Skeletal muscle tissue (tissue), 3 donors: ENCODE measurements at regions not wholly inside any gene's neighbourhood (a gene's known extent, or its start where the extent isn't known, plus 50 kb on each side); places are given as distances from the start of the nearest gene placed in this dataset.

ENCODE experiments used
- H3K27ac ChIP-seq: one replicate; pipeline ENCODE4 v1.7.0; 2013; ENCODE audit warnings: mild to moderate bottlenecking, low read depth, low read length, inconsistent platforms
- H3K27me3 ChIP-seq, 3 donors: one replicate each; pipeline ENCODE4 v1.7.0; 2013; ENCODE audit warnings: low read length in 3 of 3; ENCODE audit not compliant: control insufficient read depth in 3 of 3, insufficient read depth in 3 of 3
- H3K36me3 ChIP-seq, 3 donors: one replicate each; pipeline ENCODE4 v1.7.0; 2013; ENCODE audit warnings: low read length in 3 of 3; ENCODE audit not compliant: control insufficient read depth in 3 of 3, insufficient read depth in 3 of 3
- H3K4me1 ChIP-seq, 3 donors: one replicate each; pipeline ENCODE4 v1.7.0; 2013; ENCODE audit warnings: low read length in 3 of 3, mild to moderate bottlenecking in 3 of 3; ENCODE audit not compliant: control insufficient read depth in 3 of 3, insufficient read depth in 3 of 3
- H3K4me3 ChIP-seq, 3 donors: one replicate each; pipeline ENCODE4 v1.7.0; 2013; ENCODE audit warnings: low read length in 3 of 3
- H3K9ac ChIP-seq, 3 donors: one replicate each; pipeline ENCODE4 v1.7.0; 2013; ENCODE audit warnings: low read length in 3 of 3, mild to moderate bottlenecking in 3 of 3, moderate library complexity in 2 of 3, low read depth in 1 of 3
- H3K9me3 ChIP-seq, 3 donors: one replicate each; pipeline ENCODE4 v1.7.0; 2013; ENCODE audit warnings: low read length in 3 of 3; ENCODE audit not compliant: control insufficient read depth in 3 of 3
- donor health status: Osteomylitis.

DNA sequence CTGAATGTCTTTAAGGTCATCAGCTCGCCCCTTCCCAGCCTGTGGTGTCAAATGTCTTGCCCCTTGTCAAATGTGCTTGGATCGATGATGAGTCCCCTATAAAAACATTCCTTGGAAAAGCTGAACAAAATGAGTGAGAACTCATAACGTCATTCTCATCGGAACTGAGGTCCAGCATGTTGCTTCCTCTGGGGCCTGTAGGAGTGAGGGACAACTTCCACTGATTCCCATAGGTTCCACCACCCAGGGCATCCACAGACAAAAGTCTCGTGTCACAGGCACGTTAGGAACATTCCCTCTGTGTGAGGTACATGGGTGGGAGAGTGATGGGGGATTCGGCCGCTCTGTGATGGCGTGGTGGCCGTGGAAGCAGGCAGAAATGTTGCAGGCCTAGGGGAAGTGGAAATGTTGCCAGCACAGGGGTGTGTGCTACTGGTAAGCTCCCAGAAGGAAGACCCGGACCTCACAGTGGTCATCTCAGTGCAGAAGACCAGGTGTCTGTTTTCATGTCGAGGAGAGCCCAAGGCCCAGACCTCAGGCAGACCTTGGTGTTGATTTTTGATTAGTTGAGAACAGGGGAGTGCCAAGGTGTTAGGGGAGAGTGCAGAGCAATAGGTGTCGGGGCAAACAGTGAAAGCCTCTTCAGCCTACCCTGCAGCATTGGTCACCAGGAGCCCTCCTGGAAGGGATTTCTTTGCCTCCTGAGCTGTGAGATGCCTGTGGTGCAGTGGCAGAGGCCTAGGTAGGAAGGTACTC lies 96.8 kb downstream of the SNRPN start:
- no peaks in the 10 kb centered on the region for H3K27me3 ChIP-seq
- no peak overlapping the region for H3K9ac ChIP-seq
- peaks cover 76 to 88% (median 82%) of the 10 kb centered on the region in 3 donors for H3K36me3 ChIP-seq
- no peaks in the 10 kb centered on the region for H3K4me1 ChIP-seq
- H3K9me3 ChIP-seq = peaks cover 78 to 82% (median 79%) of the 10 kb centered on the region in 3 donors
- H3K27ac ChIP-seq = no peak overlapping the region
- peak overlapping the region; percentile 3 to 58 (median 46) for H3K4me3 ChIP-seq

DNA sequence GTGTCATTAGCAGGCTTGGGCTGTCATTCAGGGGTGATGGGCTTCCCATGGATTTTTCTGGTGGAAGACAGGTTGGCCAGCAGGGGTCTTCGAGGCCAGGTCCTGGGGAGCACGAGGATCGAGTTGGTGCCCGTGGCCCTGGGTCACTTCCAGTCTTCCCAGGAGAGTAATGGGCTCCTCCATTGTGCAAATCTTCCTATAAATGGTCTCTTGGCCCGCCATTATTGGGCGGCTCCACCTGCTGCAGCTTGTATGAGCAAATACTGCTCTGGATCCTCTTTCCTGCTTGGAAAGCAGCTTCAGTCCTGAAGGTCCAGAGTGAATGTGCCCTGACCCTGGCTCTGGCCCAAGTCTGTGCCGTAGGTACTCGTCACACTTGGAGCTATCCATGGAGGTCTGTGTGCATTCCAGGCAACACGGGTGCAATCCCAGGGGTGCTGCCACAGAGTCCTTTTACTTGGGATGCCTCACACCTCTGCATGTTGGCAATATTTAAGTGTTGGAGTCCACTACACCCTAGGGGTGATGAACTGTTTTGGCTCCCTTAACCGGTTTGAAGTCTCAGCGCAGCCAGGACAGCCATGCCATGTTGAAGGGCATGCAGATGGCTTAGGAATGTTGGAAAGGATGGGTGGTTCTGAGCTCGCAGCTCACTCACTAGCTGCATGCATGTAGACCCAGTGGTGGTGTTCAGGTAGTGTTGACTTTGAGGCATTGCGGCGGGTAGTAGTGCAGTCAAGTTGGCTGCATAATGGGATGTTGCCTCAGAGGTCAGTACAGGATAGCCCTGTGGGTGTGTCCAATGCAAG lies 97.6 kb downstream of the SNRPN start:
- Histone ChIP-seq H3K27ac (no peak overlapping the region), H3K27me3 (no peaks in the 10 kb centered on the region), H3K9me3 (peaks cover 79 to 84% (median 83%) of the 10 kb centered on the region in 3 donors), H3K4me3 (peak overlapping the region; percentile 30 to 54 (median 46)), H3K4me1 (no peaks in the 10 kb centered on the region), H3K9ac (no peak overlapping the region), H3K36me3 (peaks cover 80 to 88% (median 83%) of the 10 kb centered on the region in 3 donors)

DNA sequence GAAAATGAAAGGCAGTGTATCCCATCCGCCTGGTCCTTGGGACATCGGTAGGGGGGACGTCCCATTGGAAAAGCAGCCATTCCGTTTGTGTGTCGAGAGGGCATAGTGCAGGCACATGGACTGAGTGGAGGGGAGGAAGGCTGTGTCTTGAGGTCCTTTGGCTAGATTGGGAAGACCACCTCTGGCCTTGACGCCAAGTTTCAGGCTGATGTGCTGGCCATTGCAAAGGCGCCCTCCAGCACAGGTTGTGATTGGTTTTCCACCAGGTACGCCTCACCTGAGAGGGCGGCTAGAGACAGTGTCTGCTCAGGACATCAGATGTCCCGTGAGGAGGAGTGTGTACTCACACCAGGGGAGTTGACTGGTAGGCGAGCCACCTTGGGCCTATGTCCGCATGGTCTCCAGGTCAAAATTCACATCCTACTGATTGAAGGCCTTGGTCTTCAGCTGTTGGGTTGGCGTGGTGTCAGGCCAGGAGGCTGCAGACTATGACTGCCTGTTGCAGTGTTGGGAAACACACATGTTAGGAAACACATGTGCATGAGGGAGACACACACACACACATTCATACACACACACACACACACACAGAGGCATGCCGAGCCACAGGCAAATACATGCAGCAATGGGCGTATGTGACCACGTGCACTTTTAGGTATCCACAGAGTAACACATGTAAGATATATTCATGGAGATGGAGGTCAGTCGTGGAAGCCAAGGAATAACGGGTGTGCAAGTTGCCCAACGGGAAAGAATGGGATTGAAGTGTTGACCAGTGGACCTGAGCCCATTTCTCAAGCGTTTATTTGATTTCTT lies 98.4 kb downstream of the SNRPN start:
- H3K9me3 ChIP-seq = peaks cover 83 to 88% (median 85%) of the 10 kb centered on the region in 3 donors
- H3K36me3 ChIP-seq = peaks cover 85 to 92% (median 88%) of the 10 kb centered on the region in 3 donors
- H3K4me1 ChIP-seq = no peaks in the 10 kb centered on the region
- no peak overlapping the region for H3K9ac ChIP-seq
- no peaks in the 10 kb centered on the region for H3K27me3 ChIP-seq
- peak overlapping the region; percentile 16 to 54 (median 33) for H3K4me3 ChIP-seq
- no peak overlapping the region for H3K27ac ChIP-seq

DNA sequence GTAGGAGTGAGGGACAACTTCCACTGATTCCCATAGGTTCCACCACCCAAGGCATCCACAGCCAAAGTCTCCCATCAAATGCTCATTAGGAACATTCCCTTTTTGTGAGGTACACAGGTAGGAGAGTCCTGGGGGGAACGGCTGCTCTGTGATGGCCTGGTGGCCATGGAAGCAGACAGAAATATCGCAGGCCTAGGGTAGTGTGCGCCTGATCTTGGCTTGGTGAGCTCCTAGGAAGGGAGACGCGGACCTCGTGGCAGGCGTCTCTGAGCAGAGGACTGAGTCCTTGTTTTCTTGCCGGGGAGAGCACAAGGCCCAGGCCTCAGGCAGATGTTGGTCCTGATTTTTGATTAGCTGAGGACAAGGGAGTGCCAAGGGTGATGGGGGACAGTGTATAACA lies 99.5 kb downstream of the SNRPN start:
- peak overlapping the region; percentile 26 to 33 (median 29) for H3K4me3 ChIP-seq
- no peak overlapping the region for H3K9ac ChIP-seq
- no peaks in the 10 kb centered on the region for H3K4me1 ChIP-seq
- H3K36me3 ChIP-seq = peaks cover 92 to 98% (median 95%) of the 10 kb centered on the region in 3 donors
- no peak overlapping the region for H3K27ac ChIP-seq
- no peaks in the 10 kb centered on the region for H3K27me3 ChIP-seq
- peaks cover 87 to 94% (median 93%) of the 10 kb centered on the region in 3 donors for H3K9me3 ChIP-seq

DNA sequence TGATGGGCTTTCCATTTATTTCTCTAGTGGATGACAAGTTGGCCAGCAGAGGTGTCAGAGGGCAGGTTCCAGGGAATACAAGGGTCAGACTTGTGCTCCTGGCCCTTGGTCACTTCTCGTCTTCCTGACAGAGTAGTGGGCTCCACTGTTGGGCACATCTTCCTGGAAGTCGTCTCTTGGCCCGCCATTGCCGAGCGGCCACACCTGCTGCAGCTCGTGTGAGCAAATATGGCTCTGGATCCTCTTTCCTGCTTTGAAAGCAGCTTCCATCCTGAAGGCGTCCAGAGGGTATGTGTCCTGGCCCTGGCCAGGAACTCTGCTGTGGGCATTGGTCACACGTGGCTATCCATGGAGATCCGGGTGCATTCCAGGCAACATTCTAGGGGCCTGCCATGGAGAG lies 100.2 kb downstream of the SNRPN start:
- Histone ChIP-seq H3K27me3 (no peaks in the 10 kb centered on the region), H3K9ac (no peak overlapping the region), H3K27ac (no peak overlapping the region), H3K9me3 (peaks cover 88 to 99% (median 98%) of the 10 kb centered on the region in 3 donors), H3K4me1 (no peaks in the 10 kb centered on the region), H3K4me3 (peak overlapping the region in 2 of 3 donors; percentile 56 to 57), H3K36me3 (peaks cover 97 to 100% (median 98%) of the 10 kb centered on the region in 3 donors)

DNA sequence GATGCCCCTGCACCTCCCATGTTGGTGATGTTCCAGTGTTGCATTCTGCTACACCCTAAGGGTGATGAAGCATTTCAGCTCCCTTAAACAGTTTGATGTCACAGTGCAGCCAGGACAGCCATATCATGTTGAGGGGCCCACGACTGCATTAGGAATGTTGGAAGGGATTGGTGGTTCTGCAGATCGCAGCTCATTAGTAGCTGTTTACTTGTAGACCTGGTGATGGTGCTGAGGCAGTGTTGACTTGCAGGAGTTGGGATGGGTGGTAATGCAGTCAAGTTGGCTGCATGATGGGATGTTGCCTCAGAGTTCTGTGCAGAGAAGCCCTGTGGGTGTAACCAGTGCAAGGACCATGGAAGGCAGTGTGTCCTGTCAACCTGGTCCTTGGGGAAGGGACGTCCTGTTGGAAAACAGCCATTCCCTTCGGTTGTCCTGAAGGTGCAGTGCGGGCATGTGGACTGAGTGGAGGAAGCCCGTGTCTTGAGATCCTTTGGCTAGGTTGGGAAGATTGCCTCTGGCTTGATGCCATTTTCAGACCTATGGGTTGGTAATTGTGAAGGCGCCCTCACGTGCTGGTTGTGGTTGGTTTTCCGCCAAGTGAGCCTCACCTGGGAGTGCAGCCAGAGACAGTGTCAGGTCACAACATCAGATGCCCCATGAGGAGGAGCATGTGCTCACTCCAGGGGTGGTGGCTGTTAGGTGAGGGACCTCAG lies 100.7 kb downstream of the SNRPN start:
- Histone ChIP-seq H3K4me1 (no peaks in the 10 kb centered on the region), H3K9me3 (peaks cover 87 to 98% (median 97%) of the 10 kb centered on the region in 3 donors), H3K9ac (no peak overlapping the region), H3K27ac (no peak overlapping the region), H3K4me3 (peak overlapping the region; percentile 3 to 57 (median 56)), H3K27me3 (no peaks in the 10 kb centered on the region), H3K36me3 (peaks cover 96 to 100% (median 98%) of the 10 kb centered on the region in 3 donors)

DNA sequence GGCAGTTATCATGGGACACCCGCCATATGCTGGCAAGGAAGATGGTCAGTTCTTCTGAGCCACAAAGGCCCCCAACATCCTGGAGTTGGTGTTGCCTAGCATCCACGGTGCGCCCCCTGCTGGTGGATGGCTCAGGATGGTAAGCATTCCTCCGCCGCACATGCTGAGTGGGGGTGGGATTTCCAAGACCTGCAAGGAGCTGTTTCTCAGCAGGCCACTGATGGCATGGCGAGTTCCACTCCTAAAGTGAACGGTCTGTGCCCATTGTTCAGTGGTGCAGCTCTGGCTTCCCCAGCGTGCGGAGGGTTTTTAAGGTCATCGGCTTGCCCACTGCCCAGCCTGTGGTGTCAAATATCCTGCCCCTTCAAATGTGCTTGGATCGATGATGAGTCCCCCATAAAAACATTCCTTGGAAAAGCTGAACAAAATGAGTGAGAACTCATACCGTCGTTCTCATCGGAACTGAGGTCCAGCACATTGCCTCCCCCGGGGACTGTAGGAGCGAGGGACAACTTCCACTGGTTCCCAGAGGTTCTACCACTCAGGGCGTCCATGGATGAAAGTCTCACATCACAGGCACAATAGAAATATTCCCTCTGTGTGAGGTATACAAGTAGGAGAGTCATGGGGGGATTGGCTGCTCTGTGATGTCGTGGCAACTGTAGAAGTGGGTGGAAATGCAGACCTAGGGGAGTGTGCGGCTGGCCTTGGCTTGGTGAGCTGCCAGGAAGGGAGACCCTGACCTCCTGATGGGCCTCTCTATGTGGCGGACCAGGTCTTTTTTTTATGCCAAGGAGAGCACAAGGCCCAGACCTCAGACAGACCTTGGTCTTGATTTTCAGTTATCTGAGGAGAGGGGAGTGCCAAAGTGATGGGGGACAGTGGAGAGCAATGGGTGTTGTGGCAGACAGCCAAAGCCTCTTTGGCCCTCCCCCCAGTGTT lies 102.0 kb downstream of the SNRPN start:
- Histone ChIP-seq H3K36me3 (peaks cover 96 to 100% (median 98%) of the 10 kb centered on the region in 3 donors), H3K9ac (no peak overlapping the region), H3K27me3 (no peaks in the 10 kb centered on the region), H3K9me3 (peaks cover 89 to 98% (median 96%) of the 10 kb centered on the region in 3 donors), H3K27ac (no peak overlapping the region), H3K4me1 (no peaks in the 10 kb centered on the region), H3K4me3 (peak overlapping the region; percentile 14 to 56 (median 33))

DNA sequence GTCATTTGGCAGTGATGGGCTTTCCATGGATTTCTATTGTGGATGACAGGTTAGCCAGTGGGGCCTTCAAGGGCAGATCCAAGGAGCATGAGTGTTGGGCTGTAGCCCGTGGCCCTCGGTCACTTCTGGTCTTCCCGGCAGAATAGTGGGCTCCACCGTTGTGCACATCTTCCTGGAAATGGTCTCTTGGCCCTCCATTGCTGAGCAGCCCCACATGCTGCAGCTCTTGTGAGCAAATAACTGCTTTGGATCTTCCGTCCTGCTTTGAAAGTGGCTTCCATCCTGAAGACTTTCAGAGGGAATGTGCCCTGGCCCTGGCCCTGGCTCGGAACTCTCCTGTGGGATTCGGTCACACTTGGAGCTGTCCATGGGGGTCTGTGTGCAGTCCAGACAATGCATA lies 102.8 kb downstream of the SNRPN start:
- Histone ChIP-seq H3K9ac (no peak overlapping the region), H3K27me3 (no peaks in the 10 kb centered on the region), H3K4me3 (peak overlapping the region in 2 of 3 donors; percentile 54 to 57), H3K9me3 (peaks cover 90 to 98% (median 91%) of the 10 kb centered on the region in 3 donors), H3K4me1 (no peaks in the 10 kb centered on the region), H3K27ac (no peak overlapping the region), H3K36me3 (peaks cover 97 to 100% (median 99%) of the 10 kb centered on the region in 3 donors)
